Erythroblast (primary cell): ENCODE measurements at regions not wholly inside any gene's neighbourhood (a gene's known extent, or its start where the extent isn't known, plus 50 kb on each side); places are given as distances from the start of the nearest gene placed in this dataset.

Source experiments
- GATA1 ChIP-seq: IDR thresholded peaks from 2 replicates; pipeline ENCODE4 v1.6.1; 2011; ENCODE audit warnings: low read depth, mild to moderate bottlenecking, control low read depth, low read length, moderate library complexity
- POLR2A ChIP-seq: IDR thresholded peaks from 2 replicates; pipeline ENCODE4 v1.6.1; 2011; ENCODE audit warnings: mild to moderate bottlenecking, low read length

DNA sequence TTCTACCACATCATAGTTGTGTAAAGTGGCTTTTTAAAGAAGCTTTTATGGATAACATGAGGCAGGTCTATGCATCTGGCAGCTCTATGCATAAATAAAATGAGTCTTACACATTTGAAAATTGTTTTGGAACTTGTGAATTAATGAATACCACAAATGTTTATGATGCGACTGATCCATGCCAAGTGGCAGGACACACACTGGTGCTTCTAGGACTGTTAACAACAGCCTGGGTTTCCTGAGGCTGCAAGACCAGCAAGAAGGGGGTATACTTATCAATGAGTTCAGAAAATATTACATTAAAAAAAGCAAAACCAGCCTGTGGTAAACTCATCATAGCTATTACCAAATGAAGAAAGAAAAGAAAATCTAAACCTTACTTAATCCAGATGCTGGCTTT is 212.9 kb upstream of the PDE10A start:
- TF ChIP-seq POLR2A: no peak
- TF ChIP-seq GATA1: no peak
